ENCODE measurements at regions not wholly inside any gene's neighbourhood (a gene's known extent, or its start where the extent isn't known, plus 50 kb on each side); places are given as distances from the start of the nearest gene placed in this dataset.
A peak's percentile ranks its signal among the peaks of the same experiment; 100 is the strongest.

DNA sequence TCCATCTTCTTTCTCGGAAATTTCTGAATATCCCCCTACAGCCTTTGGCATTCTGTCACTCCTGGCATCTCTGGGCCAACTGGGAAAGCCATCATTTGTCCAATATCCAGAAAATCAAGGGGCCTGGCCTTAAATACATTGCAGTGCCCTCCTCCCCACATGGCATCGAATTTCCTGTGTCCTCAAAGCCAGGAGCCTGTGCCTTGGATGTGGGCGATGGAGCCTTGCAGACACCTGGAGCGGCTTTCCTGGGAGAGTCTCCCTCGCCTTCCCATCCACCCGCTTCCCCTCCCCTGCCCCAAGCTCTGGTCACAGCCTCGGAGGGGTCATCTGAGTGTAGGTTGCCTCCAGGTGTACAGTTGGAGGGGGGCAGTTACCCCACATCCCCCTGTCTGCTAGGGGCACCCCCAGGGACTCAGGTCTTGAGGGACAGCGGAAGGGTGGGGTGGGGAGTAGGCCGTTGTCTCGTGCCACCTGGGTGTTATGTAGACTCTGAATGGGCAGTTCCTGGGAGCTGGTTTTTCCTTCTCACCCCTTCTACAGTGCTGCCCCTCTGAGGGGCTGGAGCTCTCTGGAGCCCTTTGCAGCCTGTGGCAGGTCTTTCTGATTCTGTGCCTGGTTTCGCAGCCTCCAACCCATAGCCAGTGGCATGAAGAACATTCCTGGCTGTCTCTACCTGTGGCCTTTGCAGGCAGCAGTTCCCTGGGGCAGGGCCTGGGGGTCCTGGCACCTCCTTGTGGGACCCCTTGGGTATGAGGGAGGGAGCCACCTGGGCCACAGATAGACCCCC, 239.8 kb downstream of the SEC14L1 start:
- no peak for DNase-seq

DNA sequence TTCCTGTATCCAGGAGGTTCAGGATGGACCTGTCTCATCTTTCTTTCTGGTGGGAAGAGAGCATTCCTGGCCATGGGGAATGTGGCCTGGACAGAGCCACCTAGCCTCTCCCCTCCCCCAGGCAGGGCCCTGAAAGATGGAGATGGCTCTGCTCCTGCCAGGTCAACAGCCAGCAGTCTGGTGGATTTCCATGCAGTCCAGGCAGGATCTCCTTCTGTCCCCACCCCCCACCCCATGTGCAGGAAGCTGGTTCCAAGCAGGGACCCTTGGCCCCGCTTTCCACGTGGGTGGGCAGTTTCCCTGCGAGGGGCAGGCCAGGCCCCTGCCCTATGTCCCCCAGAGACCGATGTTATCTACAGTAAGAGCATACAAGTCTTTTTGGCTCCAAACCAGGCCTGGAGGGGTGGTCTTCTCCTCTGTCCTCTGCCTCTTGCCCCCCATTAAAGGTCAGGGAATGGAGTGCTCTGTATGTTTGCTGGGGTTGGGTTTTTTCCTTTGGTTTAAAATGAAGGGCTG, 240.5 kb downstream of the SEC14L1 start:
- DNase-seq = no peak

DNA sequence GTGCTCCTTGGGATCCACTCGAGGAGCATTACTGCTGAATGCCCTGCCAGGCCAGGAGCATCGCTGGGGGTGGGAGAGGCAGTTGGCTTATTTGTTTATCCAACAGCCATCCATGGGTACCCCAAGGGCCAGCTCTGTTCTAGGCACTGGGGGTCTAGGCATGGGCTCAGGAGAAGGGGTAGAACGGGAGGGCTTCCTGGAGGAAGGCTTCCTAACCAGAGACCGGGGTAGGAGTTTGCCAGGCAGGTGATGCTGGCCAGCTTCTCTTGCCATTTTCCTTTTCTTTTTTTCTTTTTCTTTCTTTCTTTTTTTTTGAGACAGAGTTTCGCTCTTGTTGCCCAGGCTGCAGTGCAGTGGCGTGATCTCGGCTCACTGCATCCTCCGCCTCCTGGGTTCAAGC, 241.0 kb downstream of the SEC14L1 start:
- no peak for DNase-seq

GRCh38 chr17:77382356-77382911, 241.7 kb downstream of the SEC14L1 start:
- DNase-seq = no peak

DNA sequence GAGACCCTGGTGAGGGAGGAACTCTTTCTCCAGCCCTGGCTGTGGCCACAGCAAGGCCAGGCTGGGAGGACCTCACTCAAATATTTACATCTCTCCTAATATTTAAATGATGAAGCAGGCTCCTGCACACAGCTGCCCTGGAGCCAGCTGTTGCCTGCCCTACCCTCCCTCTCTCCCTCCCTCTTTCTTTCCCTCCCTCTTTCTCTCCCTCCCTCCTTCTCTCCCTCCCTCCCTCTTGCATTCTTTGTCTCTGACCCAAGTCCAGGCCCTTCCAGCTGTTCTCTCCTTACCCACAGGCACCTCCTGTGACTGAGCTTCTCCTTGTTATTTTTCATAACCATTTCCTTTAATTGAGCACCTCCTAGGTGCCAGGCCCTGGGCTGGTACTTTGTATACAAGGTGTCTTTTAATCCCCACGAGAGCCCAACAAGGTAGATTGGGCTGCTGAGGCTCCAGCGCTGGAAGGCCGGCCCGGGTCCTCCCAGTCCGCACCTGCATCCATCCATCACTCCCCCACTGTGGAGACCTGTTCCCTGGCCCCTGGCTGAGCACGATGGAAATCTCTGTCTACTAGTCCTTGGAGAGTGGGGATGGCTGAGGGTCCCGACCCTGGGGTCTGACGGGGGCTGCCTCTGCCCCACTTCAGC, 242.3 kb downstream of the SEC14L1 start:
- DNase-seq = no peak

- peak; percentile 33 for DNase-seq
Observed at GRCh38 chr17:77383613-77384608, 243.1 kb downstream of the SEC14L1 start.

- peak; percentile 44 for DNase-seq
Observed at GRCh38 chr17:77385750-77386501, 245.2 kb downstream of the SEC14L1 start.

GRCh38 chr17:77386502-77387192, 245.9 kb downstream of the SEC14L1 start:
- DNase-seq = no peak

- DNase-seq = no peak
Observed at GRCh38 chr17:77387891-77388290, 247.1 kb downstream of the SEC14L1 start.

GRCh38 chr17:77388384-77389306, 247.9 kb downstream of the SEC14L1 start:
- peak; percentile 59 for DNase-seq

DNA sequence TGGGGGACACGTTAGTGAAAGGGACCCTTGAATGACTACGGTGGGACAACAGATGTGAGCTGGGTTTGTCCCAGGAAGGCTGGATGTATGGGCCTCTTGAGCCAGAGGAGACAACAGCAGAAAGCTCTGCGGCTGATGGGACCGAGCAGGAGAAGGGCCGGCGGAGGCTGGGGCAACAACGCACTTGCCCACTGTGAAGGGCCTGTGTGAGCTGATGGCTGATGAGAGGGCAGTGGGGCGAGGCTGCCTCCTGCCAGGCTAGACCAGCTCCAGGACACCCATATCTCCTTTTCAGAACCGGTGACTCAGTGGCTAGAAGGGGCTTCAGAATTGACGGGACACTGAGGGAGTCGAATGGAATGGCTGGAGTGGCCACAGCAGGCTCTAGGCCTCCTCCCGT, 250.1 kb downstream of the SEC14L1 start:
- no peak for DNase-seq

DNA sequence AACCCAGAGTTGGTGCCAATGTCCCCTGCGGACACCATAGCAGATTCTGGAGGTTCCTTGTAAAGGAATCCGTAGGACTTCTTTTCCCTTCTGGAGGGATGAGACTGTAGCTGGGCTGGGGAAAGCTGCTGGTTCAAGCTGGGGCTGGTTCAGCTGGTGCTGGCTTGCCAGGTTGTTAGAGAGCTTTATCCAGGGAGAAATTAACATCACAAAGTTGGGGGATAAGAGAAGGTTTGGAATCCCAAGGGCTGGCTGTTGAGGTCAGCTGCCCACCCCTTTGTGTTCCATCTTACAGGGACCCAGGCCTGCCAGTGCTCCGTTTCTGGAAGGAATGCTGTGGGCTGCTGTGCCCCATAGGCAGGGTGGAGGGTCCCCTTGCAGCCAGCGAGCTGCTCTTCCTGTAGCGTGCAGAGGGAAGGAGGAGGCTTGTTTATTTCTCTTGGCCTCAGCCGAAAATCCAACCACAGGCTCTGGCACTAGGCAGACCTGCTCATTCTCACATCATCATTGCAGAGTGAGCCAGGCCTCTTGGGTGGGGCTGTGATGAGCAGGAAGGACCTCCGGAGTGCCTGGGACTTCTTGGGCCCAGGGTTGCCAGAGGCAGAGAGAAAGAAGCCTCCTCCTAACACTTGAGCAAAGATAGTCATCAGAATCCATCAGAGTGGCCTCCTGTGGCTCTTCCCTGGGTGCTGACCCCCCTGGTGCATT, 251.1 kb downstream of the SEC14L1 start:
- DNase-seq = peak; percentile 42

DNA sequence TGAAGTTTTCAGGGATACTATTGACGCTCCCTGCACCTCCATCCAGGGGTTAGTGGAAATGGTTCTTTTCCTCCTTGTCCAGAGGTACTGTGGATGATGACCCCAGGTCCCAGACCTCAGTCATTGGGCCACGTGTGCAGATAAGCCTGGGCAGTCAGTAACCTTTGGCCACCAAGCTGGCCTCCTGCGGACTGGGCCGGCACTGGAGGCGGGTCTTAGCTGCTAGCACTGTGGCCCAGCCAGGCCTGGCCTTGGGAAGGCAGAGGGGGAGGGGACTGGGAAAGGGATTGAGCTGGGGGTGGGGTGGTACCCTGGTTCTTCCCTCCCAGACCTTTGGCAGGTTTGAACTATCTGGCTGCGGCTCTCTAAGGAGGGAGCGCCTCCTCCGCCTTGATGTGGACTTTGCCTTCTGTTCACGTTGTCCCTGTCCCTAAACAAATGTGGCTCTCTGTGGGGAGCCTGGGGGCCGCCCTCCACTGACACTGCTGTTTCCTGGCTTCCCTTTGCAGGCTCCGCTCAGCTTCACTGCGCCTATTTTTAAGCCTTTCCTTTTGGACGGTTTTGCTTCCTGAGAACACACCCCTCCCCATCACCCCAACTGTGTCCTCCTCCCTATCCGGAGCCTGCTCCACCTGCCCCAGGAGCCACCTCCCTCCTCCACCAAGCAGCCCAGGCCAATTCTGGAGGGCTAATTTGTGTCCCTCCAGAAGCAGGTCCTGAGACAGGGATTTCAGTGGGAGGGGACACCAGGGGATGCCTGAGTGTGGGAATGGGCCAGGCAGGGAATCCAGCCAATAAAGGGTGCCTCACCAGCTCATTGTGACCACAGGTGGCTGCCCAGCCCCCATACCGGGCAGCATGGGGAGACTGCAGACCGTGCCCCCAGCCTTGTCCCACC, 251.9 kb downstream of the SEC14L1 start:
- no peak for DNase-seq

DNA sequence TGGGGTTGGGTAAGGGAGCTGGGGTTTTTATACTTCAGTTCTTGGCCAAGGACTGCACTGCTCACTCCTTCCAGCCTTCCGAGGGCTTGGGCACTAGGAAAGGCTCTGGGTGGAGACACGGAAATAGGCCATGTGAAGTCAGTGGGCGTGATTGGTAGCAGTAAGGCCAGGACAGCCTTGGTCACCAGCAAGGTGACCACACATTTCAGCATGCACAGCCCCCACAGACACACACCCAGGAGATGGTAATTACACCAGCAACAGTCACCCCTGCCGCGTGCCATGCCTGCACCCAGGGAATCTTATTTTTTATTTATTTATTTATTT, 252.5 kb downstream of the SEC14L1 start:
- no peak for DNase-seq

- DNase-seq = no peak
Observed at GRCh38 chr17:77393867-77394539, 253.2 kb downstream of the SEC14L1 start.

GRCh38 chr17:77394540-77395295, 253.9 kb downstream of the SEC14L1 start:
- no peak for DNase-seq

DNA sequence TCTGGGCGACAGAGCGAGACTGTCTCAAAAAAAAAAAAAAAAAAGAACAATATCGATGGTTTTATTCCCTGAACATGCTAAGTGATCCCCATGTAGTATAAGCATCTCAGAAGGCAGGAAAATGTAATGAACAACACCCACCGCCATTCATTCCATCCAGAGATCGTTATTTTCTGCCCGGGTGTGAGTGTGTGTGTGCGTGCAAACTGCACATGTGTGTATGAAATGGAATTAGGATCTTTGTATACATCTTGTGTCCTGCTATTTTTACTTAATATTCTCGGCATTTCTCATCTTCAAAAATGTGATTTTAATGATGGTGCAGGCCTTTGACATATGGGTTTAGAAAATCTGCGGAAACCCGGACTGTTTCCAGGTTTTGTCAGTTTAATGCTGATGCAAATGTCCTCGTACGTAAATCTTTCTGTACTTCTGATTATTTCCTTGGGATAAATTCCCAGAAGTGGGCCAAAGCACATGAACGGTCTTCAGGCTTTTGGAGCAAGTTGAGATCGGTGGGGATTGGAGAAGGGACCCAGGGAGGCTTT, 254.8 kb downstream of the SEC14L1 start:
- no peak for DNase-seq
